22Rv1 (cell line): ENCODE measurements at regions not wholly inside any gene's neighbourhood (a gene's known extent, or its start where the extent isn't known, plus 50 kb on each side); places are given as distances from the start of the nearest gene placed in this dataset.

Experiments
- ZFX ChIP-seq: fragments of 450-650 bp; IDR thresholded peaks from 2 replicates; pipeline ENCODE4 v1.6.1; 2017; ENCODE audit warnings: antibody characterized with exemption, borderline replicate concordance
- TF ChIP-seq, protein P1 (sequence below): fragments of 450-650 bp; IDR thresholded peaks from 2 replicates; pipeline ENCODE4 v1.5.1; 2017; ENCODE audit warnings: mild to moderate bottlenecking

DNA sequence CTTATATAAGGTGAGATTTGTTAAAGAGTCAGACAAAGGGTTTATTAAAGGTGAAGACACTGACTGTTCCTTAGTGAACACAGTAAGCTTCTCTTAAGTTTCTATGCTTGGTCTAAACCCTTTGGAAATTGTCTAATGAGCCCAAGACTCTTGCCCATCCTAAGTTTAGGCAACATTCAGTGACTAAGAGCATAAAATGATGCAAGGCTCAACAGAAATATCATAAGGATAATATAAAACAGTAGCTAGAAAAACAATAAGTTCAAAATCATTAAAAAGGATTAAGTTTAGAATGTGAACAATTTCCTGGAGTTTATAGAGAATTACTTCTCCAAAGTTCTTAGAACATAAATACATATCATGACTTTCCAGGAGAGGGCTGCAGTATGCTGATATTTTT lies 108.9 kb upstream of the PDC start:
- TF ChIP-seq, protein P1, sequence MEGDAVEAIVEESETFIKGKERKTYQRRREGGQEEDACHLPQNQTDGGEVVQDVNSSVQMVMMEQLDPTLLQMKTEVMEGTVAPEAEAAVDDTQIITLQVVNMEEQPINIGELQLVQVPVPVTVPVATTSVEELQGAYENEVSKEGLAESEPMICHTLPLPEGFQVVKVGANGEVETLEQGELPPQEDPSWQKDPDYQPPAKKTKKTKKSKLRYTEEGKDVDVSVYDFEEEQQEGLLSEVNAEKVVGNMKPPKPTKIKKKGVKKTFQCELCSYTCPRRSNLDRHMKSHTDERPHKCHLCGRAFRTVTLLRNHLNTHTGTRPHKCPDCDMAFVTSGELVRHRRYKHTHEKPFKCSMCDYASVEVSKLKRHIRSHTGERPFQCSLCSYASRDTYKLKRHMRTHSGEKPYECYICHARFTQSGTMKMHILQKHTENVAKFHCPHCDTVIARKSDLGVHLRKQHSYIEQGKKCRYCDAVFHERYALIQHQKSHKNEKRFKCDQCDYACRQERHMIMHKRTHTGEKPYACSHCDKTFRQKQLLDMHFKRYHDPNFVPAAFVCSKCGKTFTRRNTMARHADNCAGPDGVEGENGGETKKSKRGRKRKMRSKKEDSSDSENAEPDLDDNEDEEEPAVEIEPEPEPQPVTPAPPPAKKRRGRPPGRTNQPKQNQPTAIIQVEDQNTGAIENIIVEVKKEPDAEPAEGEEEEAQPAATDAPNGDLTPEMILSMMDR = no peak
- no peak for TF ChIP-seq ZFX
